IMR-90 (cell line): ENCODE measurements at regions not wholly inside any gene's neighbourhood (a gene's known extent, or its start where the extent isn't known, plus 50 kb on each side); places are given as distances from the start of the nearest gene placed in this dataset.

Experiments used
- BHLHE40 ChIP-seq: fragments of 150-350 bp; IDR thresholded peaks from 2 replicates; pipeline ENCODE4 v1.6.1; 2016; ENCODE audit warnings: mild to moderate bottlenecking, low read depth, low read length
- CEBPB ChIP-seq: IDR thresholded peaks from 2 replicates; pipeline ENCODE4 v1.6.1; 2012; ENCODE audit warnings: low read depth, low read length, improper control_type of control experiment
- CHD1 ChIP-seq: IDR thresholded peaks from 2 replicates; pipeline ENCODE4 v1.6.1; 2012; ENCODE audit warnings: low read depth, low read length, improper control_type of control experiment
- MAFK ChIP-seq: IDR thresholded peaks from 2 replicates; pipeline ENCODE4 v1.6.1; 2012; ENCODE audit warnings: low read depth, low read length, improper control_type of control experiment
- MAZ ChIP-seq: IDR thresholded peaks from 2 replicates; pipeline ENCODE4 v1.6.1; 2012; ENCODE audit warnings: low read depth, mild to moderate bottlenecking, low read length, improper control_type of control experiment, moderate library complexity, borderline replicate concordance
- MXI1 ChIP-seq: IDR thresholded peaks from 2 replicates; pipeline ENCODE4 v1.6.1; 2012; ENCODE audit warnings: low read depth, mild to moderate bottlenecking, low read length, moderate library complexity, borderline replicate concordance
- POLR2A ChIP-seq: IDR thresholded peaks from 2 replicates; pipeline ENCODE4 v1.6.1; 2012; ENCODE audit warnings: mild to moderate bottlenecking, low read depth, low read length
- RAD21 ChIP-seq: IDR thresholded peaks from 2 replicates; pipeline ENCODE4 v1.6.1; 2012; ENCODE audit warnings: low read length, improper control_type of control experiment
- RCOR1 ChIP-seq: IDR thresholded peaks from 2 replicates; pipeline ENCODE4 v1.6.1; 2012; ENCODE audit warnings: mild to moderate bottlenecking, low read length, improper control_type of control experiment; ENCODE audit not compliant: insufficient replicate concordance
- RFX5 ChIP-seq: IDR thresholded peaks from 2 replicates; pipeline ENCODE4 v1.8.0; 2012; ENCODE audit warnings: low read depth, mild to moderate bottlenecking, low read length, moderate library complexity
- SMC3 ChIP-seq: fragments of 150-350 bp; IDR thresholded peaks from 2 replicates; pipeline ENCODE4 v1.6.1; 2016; ENCODE audit warnings: low read depth, mild to moderate bottlenecking, antibody characterized with exemption, low read length, moderate library complexity
- TF ChIP-seq, protein P1 (sequence below): conservative IDR thresholded peaks from 2 replicates; pipeline ENCODE4 v1.5.1; 2012; ENCODE audit warnings: mild to moderate bottlenecking, low read depth, low read length, improper control_type of control experiment
- TF ChIP-seq, protein P2 (sequence below): fragments of 150-350 bp; IDR thresholded peaks from 2 replicates; pipeline ENCODE4 v1.6.1; 2017; ENCODE audit warnings: mild to moderate bottlenecking, antibody characterized with exemption, low read length, low read depth
- TF ChIP-seq, protein P3 (sequence below): fragments of 150-350 bp; IDR thresholded peaks from 2 replicates; pipeline ENCODE4 v1.6.1; 2016; ENCODE audit warnings: low read depth, mild to moderate bottlenecking, low read length, moderate library complexity, borderline replicate concordance

DNA sequence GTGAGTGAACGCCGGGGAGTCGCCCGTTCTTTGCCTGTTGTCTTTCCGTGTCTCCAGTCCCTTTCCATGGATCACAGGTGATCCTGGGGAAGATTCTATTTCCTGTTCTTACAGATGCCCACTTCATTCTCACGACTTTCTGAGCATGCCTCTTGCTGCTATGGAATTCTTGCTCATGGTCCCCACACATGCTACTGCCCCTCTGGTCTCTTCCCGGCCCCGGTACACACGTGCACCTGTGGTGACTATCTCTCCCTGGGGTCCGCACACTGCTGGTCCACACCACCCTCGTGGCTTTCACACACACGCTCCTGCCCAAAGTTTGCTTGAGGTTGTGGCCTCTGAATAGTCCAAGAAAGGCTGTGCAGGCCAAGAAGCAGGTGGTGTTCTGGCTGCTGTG, 67.9 kb upstream of the ALKAL2 start:
- TF ChIP-seq, protein P1, sequence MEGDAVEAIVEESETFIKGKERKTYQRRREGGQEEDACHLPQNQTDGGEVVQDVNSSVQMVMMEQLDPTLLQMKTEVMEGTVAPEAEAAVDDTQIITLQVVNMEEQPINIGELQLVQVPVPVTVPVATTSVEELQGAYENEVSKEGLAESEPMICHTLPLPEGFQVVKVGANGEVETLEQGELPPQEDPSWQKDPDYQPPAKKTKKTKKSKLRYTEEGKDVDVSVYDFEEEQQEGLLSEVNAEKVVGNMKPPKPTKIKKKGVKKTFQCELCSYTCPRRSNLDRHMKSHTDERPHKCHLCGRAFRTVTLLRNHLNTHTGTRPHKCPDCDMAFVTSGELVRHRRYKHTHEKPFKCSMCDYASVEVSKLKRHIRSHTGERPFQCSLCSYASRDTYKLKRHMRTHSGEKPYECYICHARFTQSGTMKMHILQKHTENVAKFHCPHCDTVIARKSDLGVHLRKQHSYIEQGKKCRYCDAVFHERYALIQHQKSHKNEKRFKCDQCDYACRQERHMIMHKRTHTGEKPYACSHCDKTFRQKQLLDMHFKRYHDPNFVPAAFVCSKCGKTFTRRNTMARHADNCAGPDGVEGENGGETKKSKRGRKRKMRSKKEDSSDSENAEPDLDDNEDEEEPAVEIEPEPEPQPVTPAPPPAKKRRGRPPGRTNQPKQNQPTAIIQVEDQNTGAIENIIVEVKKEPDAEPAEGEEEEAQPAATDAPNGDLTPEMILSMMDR, result no peak
- no peak for TF ChIP-seq CEBPB
- no peak for TF ChIP-seq RFX5
- no peak for TF ChIP-seq RAD21
- no peak for TF ChIP-seq CHD1
- TF ChIP-seq MXI1, result no peak
- TF ChIP-seq POLR2A, result no peak
- TF ChIP-seq, protein P2, sequence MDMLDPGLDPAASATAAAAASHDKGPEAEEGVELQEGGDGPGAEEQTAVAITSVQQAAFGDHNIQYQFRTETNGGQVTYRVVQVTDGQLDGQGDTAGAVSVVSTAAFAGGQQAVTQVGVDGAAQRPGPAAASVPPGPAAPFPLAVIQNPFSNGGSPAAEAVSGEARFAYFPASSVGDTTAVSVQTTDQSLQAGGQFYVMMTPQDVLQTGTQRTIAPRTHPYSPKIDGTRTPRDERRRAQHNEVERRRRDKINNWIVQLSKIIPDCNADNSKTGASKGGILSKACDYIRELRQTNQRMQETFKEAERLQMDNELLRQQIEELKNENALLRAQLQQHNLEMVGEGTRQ, result no peak
- no peak for TF ChIP-seq SMC3
- no peak for TF ChIP-seq BHLHE40
- TF ChIP-seq, protein P3, sequence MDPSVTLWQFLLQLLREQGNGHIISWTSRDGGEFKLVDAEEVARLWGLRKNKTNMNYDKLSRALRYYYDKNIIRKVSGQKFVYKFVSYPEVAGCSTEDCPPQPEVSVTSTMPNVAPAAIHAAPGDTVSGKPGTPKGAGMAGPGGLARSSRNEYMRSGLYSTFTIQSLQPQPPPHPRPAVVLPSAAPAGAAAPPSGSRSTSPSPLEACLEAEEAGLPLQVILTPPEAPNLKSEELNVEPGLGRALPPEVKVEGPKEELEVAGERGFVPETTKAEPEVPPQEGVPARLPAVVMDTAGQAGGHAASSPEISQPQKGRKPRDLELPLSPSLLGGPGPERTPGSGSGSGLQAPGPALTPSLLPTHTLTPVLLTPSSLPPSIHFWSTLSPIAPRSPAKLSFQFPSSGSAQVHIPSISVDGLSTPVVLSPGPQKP, result no peak
- TF ChIP-seq MAFK, result no peak
- TF ChIP-seq MAZ, result no peak
- TF ChIP-seq RCOR1, result no peak
